Stimulated activated CD4-positive, alpha-beta T cell treated with anti-CD3 and anti-CD28 coated beads, Interleukin-15, amount 100 ng/mL, for 1 hour (primary cell): ENCODE measurements at regions not wholly inside any gene's neighbourhood (a gene's known extent, or its start where the extent isn't known, plus 50 kb on each side); places are given as distances from the start of the nearest gene placed in this dataset.
"Not testable (repeated sequence)": the region's sequence is repeated elsewhere in the genome, so short reads cannot be mapped to it uniquely, and the experiment has no call there.

ENCODE experiments used
- DNase-seq, 2 donors: peaks; one replicate each; pipeline ENCODE4 v3.0.0-alpha.2; 2020; ENCODE audit warnings: low read depth in 1 of 2, low spot score in 1 of 2

- not testable (repeated sequence) for DNase-seq
Observed at GRCh38 chr4:4134368-4134767, 92.4 kb downstream of the OTOP1 start.

GRCh38 chr4:4136621-4137020 lies 90.1 kb downstream of the OTOP1 start:
- DNase-seq, result not testable (repeated sequence)
